Hepatocyte (in vitro differentiated cells): ENCODE measurements at regions not wholly inside any gene's neighbourhood (a gene's known extent, or its start where the extent isn't known, plus 50 kb on each side); places are given as distances from the start of the nearest gene placed in this dataset.

Experiments used
- DNase-seq: peaks from one replicate; pipeline ENCODE4 v3.0.0-alpha.2; 2016; ENCODE audit warnings: low spot score
- H2AFZ ChIP-seq: fragments of 200-600 bp; sonication (generic); 2 replicates; pipeline ENCODE4 v1.6.0; 2016; ENCODE audit warnings: antibody characterized with exemption, mild to moderate bottlenecking
- H3K27ac ChIP-seq: fragments of 200-600 bp; sonication (generic); 2 replicates; pipeline ENCODE4 v1.5.1; 2016; ENCODE audit warnings: mild to moderate bottlenecking
- H3K27me3 ChIP-seq: fragments of 200-600 bp; sonication (generic); 2 replicates; pipeline ENCODE4 v1.6.1; 2016
- H3K36me3 ChIP-seq: fragments of 200-600 bp; sonication (generic); replicated peaks from 2 replicates; pipeline ENCODE4 v1.5.1; 2016; ENCODE audit warnings: low read depth; ENCODE audit not compliant: insufficient read depth
- H3K4me1 ChIP-seq: fragments of 200-600 bp; sonication (generic); 2 replicates; pipeline ENCODE4 v1.5.1; 2016; ENCODE audit warnings: mild to moderate bottlenecking, moderate library complexity; ENCODE audit not compliant: insufficient read depth
- H3K4me2 ChIP-seq: fragments of 200-600 bp; sonication (generic); 2 replicates; pipeline ENCODE4 v1.6.0; 2016
- H3K4me3 ChIP-seq: fragments of 200-600 bp; sonication (generic); 2 replicates; pipeline ENCODE4 v1.5.1; 2016; ENCODE audit warnings: mild to moderate bottlenecking
- H3K79me2 ChIP-seq: fragments of 200-600 bp; sonication (generic); 2 replicates; pipeline ENCODE4 v1.6.0; 2017; ENCODE audit warnings: mild to moderate bottlenecking
- H3K9me2 ChIP-seq: fragments of 200-600 bp; sonication (generic); replicated peaks from 2 replicates; pipeline ENCODE4 v1.6.0; 2017; ENCODE audit warnings: mild to moderate bottlenecking; ENCODE audit not compliant: insufficient read depth
- H3K9me3 ChIP-seq: fragments of 200-600 bp; sonication (generic); 2 replicates; pipeline ENCODE4 v1.5.1; 2016; ENCODE audit warnings: low read depth, mild to moderate bottlenecking
- H4K20me1 ChIP-seq: fragments of 200-600 bp; sonication (generic); 2 replicates; pipeline ENCODE4 v1.6.0; 2016; ENCODE audit warnings: mild to moderate bottlenecking; ENCODE audit not compliant: insufficient read depth, poor library complexity, severe bottlenecking
- CTCF ChIP-seq: fragments of 200-600 bp; sonication (generic); IDR thresholded peaks from 2 replicates; pipeline ENCODE4 v1.5.1; 2016; ENCODE audit warnings: antibody characterized with exemption, mild to moderate bottlenecking; ENCODE audit not compliant: poor library complexity
- EZH2 ChIP-seq: fragments of 200-600 bp; sonication (generic); IDR thresholded peaks from 2 replicates; pipeline ENCODE4 v1.6.1; 2016; ENCODE audit warnings: antibody characterized with exemption, mild to moderate bottlenecking, borderline replicate concordance
- EZH2phosphoT487 ChIP-seq: fragments of 200-600 bp; sonication (generic); IDR thresholded peaks from one replicate; pipeline ENCODE4 v1.6.1; 2018; ENCODE audit warnings: antibody characterized with exemption, mild to moderate bottlenecking, low read depth, moderate library complexity; ENCODE audit not compliant: unreplicated experiment, severe bottlenecking
- WGBS: methylation state at CpG from one replicate; pipeline ENCODE4 v1.1.6; 2016; ENCODE audit warnings: low lambda C conversion rate; ENCODE audit errors: missing lambda C conversion rate; 5-methylcytosine and 5-hydroxymethylcytosine counted together

GRCh38 chr1:232568331-232568852 lies 61.5 kb downstream of the SIPA1L2 start:
- no peak for DNase-seq
- no peaks in the 10 kb centered on the region for H3K9me3 ChIP-seq
- no peak for TF ChIP-seq CTCF
- no peak overlapping the region for H3K4me3 ChIP-seq
- H3K36me3 ChIP-seq = no peaks in the 10 kb centered on the region
- WGBS = 82% methylated on average over 2 of the region's 2 CpGs
- peaks cover 28% of the 10 kb centered on the region for H3K4me1 ChIP-seq
- no peaks in the 10 kb centered on the region for H3K9me2 ChIP-seq
- no peak overlapping the region for H3K4me2 ChIP-seq
- peaks cover 81% of the 10 kb centered on the region for H3K79me2 ChIP-seq
- peaks cover 3% of the 10 kb centered on the region for H4K20me1 ChIP-seq
- H3K27me3 ChIP-seq = no peaks in the 10 kb centered on the region
- no peak overlapping the region for H2AFZ ChIP-seq
- H3K27ac ChIP-seq = no peak overlapping the region

GRCh38 chr1:232566093-232566492 lies 63.8 kb downstream of the SIPA1L2 start:
- Histone ChIP-seq H3K27me3 (no peaks in the 10 kb centered on the region), H3K4me2 (no peak overlapping the region), H3K36me3 (no peaks in the 10 kb centered on the region), H4K20me1 (peaks cover 2% of the 10 kb centered on the region), H3K27ac (no peak overlapping the region), H2AFZ (no peak overlapping the region), H3K4me3 (no peak overlapping the region), H3K4me1 (peaks cover 28% of the 10 kb centered on the region), H3K79me2 (peaks cover 86% of the 10 kb centered on the region), H3K9me2 (no peaks in the 10 kb centered on the region), H3K9me3 (no peaks in the 10 kb centered on the region)
- 81% methylated on average over 1 of the region's 1 CpG for WGBS
- no peak for TF ChIP-seq EZH2
- no peak for TF ChIP-seq CTCF
- no peak for TF ChIP-seq EZH2phosphoT487
- DNase-seq = no peak

GRCh38 chr1:232562855-232563510 lies 67.0 kb downstream of the SIPA1L2 start:
- no peak overlapping the region for H3K4me3 ChIP-seq
- no peak for DNase-seq
- WGBS = 94% methylated on average over 3 of the region's 3 CpGs
- H2AFZ ChIP-seq = no peak overlapping the region
- no peak overlapping the region for H3K4me2 ChIP-seq
- no peak for TF ChIP-seq EZH2phosphoT487
- TF ChIP-seq CTCF = no peak
- no peak for TF ChIP-seq EZH2
- no peaks in the 10 kb centered on the region for H3K36me3 ChIP-seq
- H3K27me3 ChIP-seq = no peaks in the 10 kb centered on the region
- no peaks in the 10 kb centered on the region for H4K20me1 ChIP-seq
- peaks cover 24% of the 10 kb centered on the region for H3K4me1 ChIP-seq
- H3K9me3 ChIP-seq = no peaks in the 10 kb centered on the region
- peaks cover 92% of the 10 kb centered on the region for H3K79me2 ChIP-seq
- H3K27ac ChIP-seq = no peak overlapping the region
- no peaks in the 10 kb centered on the region for H3K9me2 ChIP-seq
